Left ventricle myocardium inferior (tissue), 1 donor: ENCODE measurements at regions not wholly inside any gene's neighbourhood (a gene's known extent, or its start where the extent isn't known, plus 50 kb on each side); places are given as distances from the start of the nearest gene placed in this dataset.

ENCODE experiments used
- DNase-seq: peaks from one replicate; pipeline ENCODE4 v3.0.0-alpha.2; 2020
- H3K27ac ChIP-seq: fragments of 200-600 bp; replicated peaks from 2 replicates; pipeline ENCODE4 v1.8.0; 2021
- H3K27me3 ChIP-seq: fragments of 200-600 bp; 2 replicates; pipeline ENCODE4 v1.8.0; 2021; ENCODE audit warnings: low read depth
- H3K36me3 ChIP-seq: fragments of 200-600 bp; 2 replicates; pipeline ENCODE4 v1.8.0; 2021
- H3K4me1 ChIP-seq: fragments of 200-600 bp; 2 replicates; pipeline ENCODE4 v1.8.0; 2021
- H3K4me3 ChIP-seq: fragments of 200-600 bp; 2 replicates; pipeline ENCODE4 v1.8.0; 2021; ENCODE audit warnings: mild to moderate bottlenecking, moderate library complexity
- H3K9me3 ChIP-seq: fragments of 200-600 bp; replicated peaks from 2 replicates; pipeline ENCODE4 v1.8.0; 2021
- CTCF ChIP-seq: fragments of 200-600 bp; IDR thresholded peaks from 2 replicates; pipeline ENCODE4 v1.8.0; 2021; ENCODE audit warnings: antibody characterized with exemption, mild to moderate bottlenecking, borderline replicate concordance
- intact Hi-C: fragments of 100-400 bp; cut with micrococcal nuclease; formaldehyde crosslinking; loops from one replicate; pipeline ENCODE4 v1.11.0; 2022
- donor health status: DM: no; HTN: yes; CAD: no; lungs with severe emphysema.

- intact Hi-C loops = no loop called here
- TF ChIP-seq CTCF = no peak
These were observed 318.5 kb upstream of the ARPP21 start for GRCh38 chr3:35320646-35321407.

GRCh38 chr3:35322070-35322469, 317.3 kb upstream of the ARPP21 start:
- no peak overlapping the region for H3K27ac ChIP-seq
- TF ChIP-seq CTCF = no peak
- intact Hi-C loops = no loop called here
- H3K4me1 ChIP-seq = no peaks in the 10 kb centered on the region
- H3K4me3 ChIP-seq = no peak overlapping the region
- H3K27me3 ChIP-seq = no peaks in the 10 kb centered on the region
- no peak for DNase-seq
- no peaks in the 10 kb centered on the region for H3K36me3 ChIP-seq
- peaks cover 32% of the 10 kb centered on the region for H3K9me3 ChIP-seq

More at GRCh38 chr3:35320646-35321407, 318.5 kb upstream of the ARPP21 start:
- DNase-seq = no peak
- Histone ChIP-seq H3K27ac (no peak overlapping the region), H3K4me1 (no peaks in the 10 kb centered on the region), H3K27me3 (no peaks in the 10 kb centered on the region), H3K9me3 (peaks cover 33% of the 10 kb centered on the region), H3K36me3 (no peaks in the 10 kb centered on the region), H3K4me3 (no peak overlapping the region)

GRCh38 chr3:35335703-35336102, 303.6 kb upstream of the ARPP21 start:
- Histone ChIP-seq H3K27me3 (no peaks in the 10 kb centered on the region), H3K4me1 (no peaks in the 10 kb centered on the region), H3K9me3 (no peaks in the 10 kb centered on the region), H3K27ac (no peak overlapping the region), H3K4me3 (no peak overlapping the region), H3K36me3 (no peaks in the 10 kb centered on the region)
- intact Hi-C loops = no loop called here
- DNase-seq = no peak
- TF ChIP-seq CTCF = no peak

GRCh38 chr3:35336601-35337000, 302.7 kb upstream of the ARPP21 start:
- no peak for DNase-seq
- Histone ChIP-seq H3K27ac (no peak overlapping the region), H3K9me3 (no peaks in the 10 kb centered on the region), H3K4me3 (no peak overlapping the region), H3K27me3 (no peaks in the 10 kb centered on the region), H3K4me1 (no peaks in the 10 kb centered on the region), H3K36me3 (no peaks in the 10 kb centered on the region)
- intact Hi-C loops = no loop called here
- no peak for TF ChIP-seq CTCF

GRCh38 chr3:35338186-35338585, 301.1 kb upstream of the ARPP21 start:
- DNase-seq = no peak
- H3K27me3 ChIP-seq = no peaks in the 10 kb centered on the region
- H3K4me3 ChIP-seq = no peak overlapping the region
- no peaks in the 10 kb centered on the region for H3K36me3 ChIP-seq
- H3K9me3 ChIP-seq = no peaks in the 10 kb centered on the region
- H3K27ac ChIP-seq = no peak overlapping the region
- H3K4me1 ChIP-seq = no peaks in the 10 kb centered on the region
- intact Hi-C loops = no loop called here
- TF ChIP-seq CTCF = no peak
